IPS DF 6.9 (cell line): ENCODE measurements at regions not wholly inside any gene's neighbourhood (a gene's known extent, or its start where the extent isn't known, plus 50 kb on each side); places are given as distances from the start of the nearest gene placed in this dataset.
"Not testable (repeated sequence)": the region's sequence is repeated elsewhere in the genome, so short reads cannot be mapped to it uniquely, and the experiment has no call there.

Source experiments
- DNase-seq: peaks from one replicate; pipeline ENCODE4 v3.0.0-alpha.2; 2013; ENCODE audit warnings: low read depth, low spot score
- H3K27ac ChIP-seq: one replicate; pipeline ENCODE4 v1.5.1; 2013; ENCODE audit warnings: low read length, control low read depth
- H3K27me3 ChIP-seq: 2 replicates; pipeline ENCODE4 v1.6.1; 2013; ENCODE audit warnings: mild to moderate bottlenecking, low read length; ENCODE audit not compliant: control insufficient read depth, insufficient read depth
- H3K36me3 ChIP-seq: 2 replicates; pipeline ENCODE4 v1.6.1; 2013; ENCODE audit warnings: low read length; ENCODE audit not compliant: control insufficient read depth, insufficient read depth
- H3K4me1 ChIP-seq: 2 replicates; pipeline ENCODE4 v1.6.1; 2013; ENCODE audit warnings: low read length; ENCODE audit not compliant: control insufficient read depth, insufficient read depth
- H3K4me3 ChIP-seq: 2 replicates; pipeline ENCODE4 v1.5.1; 2013; ENCODE audit warnings: mild to moderate bottlenecking, low read length
- H3K9me3 ChIP-seq: 2 replicates; pipeline ENCODE4 v1.6.1; 2013; ENCODE audit warnings: low read length, inconsistent platforms; ENCODE audit not compliant: control insufficient read depth, insufficient read depth
- WGBS: extraction: QIAGEN DNeasy Blood & Tissue Kit; methylation state at CpG from one replicate; pipeline ENCODE4 v1.1.7; 2013; ENCODE audit warnings: mixed read lengths, missing lambda C conversion rate; ENCODE audit not compliant: insufficient read length, insufficient coverage; 5-methylcytosine and 5-hydroxymethylcytosine counted together

DNA sequence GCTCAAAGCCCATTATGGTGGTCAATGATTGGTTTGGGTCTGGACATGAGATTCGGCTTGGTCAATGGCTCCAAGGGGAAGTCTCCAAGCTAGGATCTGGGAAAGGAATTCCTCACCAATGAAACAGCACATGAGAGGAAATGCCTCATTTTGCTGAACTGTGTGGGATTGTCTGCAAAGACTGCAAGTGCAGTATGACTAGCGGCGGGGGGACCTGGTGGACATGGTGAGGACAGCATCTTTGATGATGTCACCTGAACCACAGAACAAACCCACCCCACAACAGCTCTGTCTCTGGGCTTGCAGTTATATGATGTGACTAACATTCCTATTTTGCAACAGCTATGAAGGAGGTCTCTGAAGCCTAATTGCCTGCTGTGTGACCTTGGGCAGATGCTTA lies 50.6 kb upstream of the NKD1 start:
- Histone ChIP-seq H3K36me3 (no peaks in the 10 kb centered on the region), H3K9me3 (no peaks in the 10 kb centered on the region), H3K4me3 (no peak overlapping the region), H3K4me1 (no peaks in the 10 kb centered on the region), H3K27ac (no peak overlapping the region), H3K27me3 (no peaks in the 10 kb centered on the region)
- DNase-seq, result no peak
- no CpG with 5 or more reads among the region's 3 CpGs for WGBS

DNA sequence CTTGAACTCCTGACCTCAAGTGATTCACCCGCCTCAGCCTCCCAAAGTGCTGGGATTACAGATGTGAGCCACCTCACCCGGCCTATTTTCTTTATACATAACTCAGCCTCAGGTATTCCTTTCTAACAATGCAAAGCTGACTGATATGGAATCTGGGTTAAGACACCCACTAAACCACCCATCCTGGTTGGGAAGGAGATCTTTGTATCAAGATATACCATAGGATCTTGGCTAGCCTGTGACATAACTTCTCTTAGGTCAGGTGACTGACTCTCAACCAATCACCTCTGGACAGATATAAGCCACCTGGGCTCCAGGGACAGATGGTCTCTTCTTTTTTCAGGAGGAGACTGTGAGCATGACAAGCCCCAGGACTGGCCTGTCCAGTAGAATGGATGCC lies 51.2 kb upstream of the NKD1 start:
- H3K4me3 ChIP-seq, result no peak overlapping the region
- no peak overlapping the region for H3K27ac ChIP-seq
- WGBS, result no CpG with 5 or more reads among the region's 2 CpGs
- no peaks in the 10 kb centered on the region for H3K36me3 ChIP-seq
- no peak for DNase-seq
- no peaks in the 10 kb centered on the region for H3K4me1 ChIP-seq
- no peaks in the 10 kb centered on the region for H3K9me3 ChIP-seq
- H3K27me3 ChIP-seq, result no peaks in the 10 kb centered on the region

DNA sequence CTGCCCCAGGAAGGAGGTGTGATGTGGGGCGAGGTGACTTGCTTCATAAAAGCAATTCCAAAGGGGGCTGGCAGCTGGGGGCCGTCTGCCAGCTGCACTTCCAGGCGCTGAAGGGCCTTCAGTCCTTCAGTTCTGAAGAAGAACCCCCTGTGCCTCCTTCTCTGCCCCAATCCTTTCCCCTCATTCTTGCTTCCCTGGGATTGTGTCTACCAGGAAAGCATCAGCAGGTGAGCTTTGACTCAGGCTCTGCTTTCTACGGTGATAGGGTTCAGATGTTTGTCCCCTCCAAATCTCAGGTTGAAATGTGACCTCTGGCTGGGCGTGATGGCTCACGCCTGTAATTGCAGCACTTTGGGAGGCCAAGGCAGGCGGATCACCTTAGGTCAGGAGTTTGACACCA lies 52.5 kb upstream of the NKD1 start:
- Histone ChIP-seq H3K27ac (no peak overlapping the region), H3K9me3 (no peaks in the 10 kb centered on the region), H3K4me3 (no peak overlapping the region), H3K4me1 (no peaks in the 10 kb centered on the region), H3K27me3 (no peaks in the 10 kb centered on the region), H3K36me3 (no peaks in the 10 kb centered on the region)
- WGBS, result no CpG with 5 or more reads among the region's 7 CpGs
- no peak for DNase-seq

DNA sequence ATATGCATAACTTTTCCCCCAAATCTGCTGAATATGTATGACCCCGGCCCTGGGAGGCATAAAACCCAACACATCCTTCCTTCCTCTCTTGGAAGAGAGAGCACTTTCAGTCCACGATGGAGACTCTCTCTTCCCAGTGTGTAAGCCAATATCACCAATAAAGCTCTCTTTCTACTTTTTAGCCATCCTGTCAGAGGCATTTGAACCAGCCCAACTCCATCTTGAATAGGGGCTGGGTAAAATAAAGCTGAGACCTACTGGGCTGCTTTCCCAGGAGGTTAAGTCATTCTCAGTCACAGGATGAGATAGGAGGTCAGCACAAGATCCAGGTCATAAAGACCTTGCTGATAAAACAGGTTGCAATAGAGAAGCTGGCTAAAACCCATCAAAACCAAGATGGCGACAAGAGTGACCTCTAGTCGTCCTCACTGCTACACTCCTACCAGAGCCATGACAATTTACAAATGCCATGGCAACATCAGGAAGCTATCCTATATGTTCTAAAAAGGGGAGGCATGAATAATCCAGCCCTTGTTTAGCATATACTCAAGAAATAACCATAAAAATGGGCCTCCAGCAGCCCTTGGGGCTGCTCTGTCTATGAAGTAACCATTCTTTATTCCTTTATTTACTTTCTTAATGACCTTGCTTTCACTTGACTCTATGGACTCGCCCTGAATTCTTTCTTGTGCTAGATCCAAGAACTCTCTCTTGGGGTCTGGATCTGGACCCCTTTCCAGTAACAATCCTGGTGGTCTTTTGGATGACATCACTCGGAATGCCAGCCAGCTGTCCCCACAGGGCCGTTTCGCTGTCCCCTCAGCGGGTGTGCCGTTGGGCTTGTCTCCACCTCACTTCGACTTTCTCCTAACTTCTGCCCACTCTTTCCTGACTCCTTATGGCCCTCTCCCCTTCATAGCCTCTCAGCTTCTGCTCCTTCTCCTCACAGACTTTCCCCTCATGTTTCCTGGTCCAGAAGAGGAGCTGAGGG lies 53.4 kb upstream of the NKD1 start:
- Histone ChIP-seq H3K27ac (no peak overlapping the region), H3K4me3 (no peak overlapping the region), H3K36me3 (no peaks in the 10 kb centered on the region), H3K27me3 (no peaks in the 10 kb centered on the region), H3K4me1 (no peaks in the 10 kb centered on the region), H3K9me3 (no peaks in the 10 kb centered on the region)
- WGBS, result no CpG with 5 or more reads among the region's 11 CpGs
- DNase-seq, result no peak

DNA sequence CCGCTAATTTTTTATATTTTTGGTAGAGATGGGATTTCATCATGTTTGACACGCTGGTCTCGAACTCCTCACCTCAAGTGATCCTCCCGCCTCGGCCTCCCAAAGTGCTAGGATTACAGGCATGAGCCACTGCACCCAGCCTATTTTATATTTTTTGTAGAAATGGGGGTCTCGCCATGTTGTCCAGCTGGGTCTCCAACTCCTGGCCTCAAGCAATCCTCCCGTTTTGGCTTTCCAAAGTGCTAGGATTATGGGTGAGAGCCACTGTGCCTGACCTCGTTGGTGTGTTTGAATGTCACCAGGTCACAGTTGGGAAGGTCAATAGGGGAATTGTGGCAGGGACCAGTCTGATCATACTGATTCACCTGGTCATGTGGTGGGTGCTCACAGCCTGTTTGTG lies 56.7 kb upstream of the NKD1 start:
- Histone ChIP-seq H3K4me3 (no peak overlapping the region), H3K9me3 (no peaks in the 10 kb centered on the region), H3K36me3 (no peaks in the 10 kb centered on the region), H3K27ac (no peak overlapping the region), H3K4me1 (no peaks in the 10 kb centered on the region), H3K27me3 (no peaks in the 10 kb centered on the region)
- no peak for DNase-seq
- no CpG with 5 or more reads among the region's 8 CpGs for WGBS

DNA sequence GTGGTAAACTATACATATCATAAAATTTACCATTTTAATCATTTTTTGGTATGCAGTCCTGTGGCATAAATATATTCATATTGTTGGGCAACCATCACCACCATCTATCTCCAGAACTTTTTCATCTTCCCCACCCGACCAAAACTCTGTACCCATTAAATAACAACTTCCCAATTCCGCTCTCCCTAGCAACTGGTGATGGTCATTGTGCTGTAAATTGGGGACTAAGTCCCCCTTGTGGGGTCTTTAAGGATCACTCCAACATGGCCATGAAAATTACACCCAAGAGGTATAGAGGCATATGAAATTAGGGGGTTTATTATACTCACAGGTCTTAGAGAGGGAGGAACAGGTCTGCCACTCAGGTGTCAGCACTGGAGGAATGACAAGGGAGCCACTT lies 57.4 kb upstream of the NKD1 start:
- Histone ChIP-seq H3K36me3 (no peaks in the 10 kb centered on the region), H3K4me1 (no peaks in the 10 kb centered on the region), H3K27me3 (no peaks in the 10 kb centered on the region), H3K4me3 (no peak overlapping the region), H3K9me3 (no peaks in the 10 kb centered on the region), H3K27ac (no peak overlapping the region)
- WGBS, result 100% methylated on average over 2 of the region's 2 CpGs
- DNase-seq, result no peak

DNA sequence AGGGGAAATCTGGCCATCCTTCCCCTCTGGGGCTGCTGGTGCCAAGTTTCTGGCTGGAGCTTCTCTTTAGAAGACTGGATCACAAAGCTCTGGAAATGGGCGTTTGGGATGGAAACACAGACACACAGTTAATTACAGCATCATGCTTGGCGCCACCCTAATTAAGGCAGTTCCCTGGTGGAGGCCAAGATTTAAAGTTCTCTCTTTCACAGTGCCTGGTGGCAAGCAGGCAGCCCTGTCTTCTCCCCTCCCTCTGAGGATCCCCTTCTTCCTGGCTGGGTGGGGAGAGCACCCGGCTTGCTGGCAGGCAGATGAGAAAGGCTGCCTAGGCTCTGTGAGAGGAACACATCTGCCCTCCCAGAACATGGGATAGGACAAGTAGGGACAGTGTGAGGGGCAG lies 59.0 kb upstream of the NKD1 start:
- no CpG with 5 or more reads among the region's 3 CpGs for WGBS
- Histone ChIP-seq H3K36me3 (no peaks in the 10 kb centered on the region), H3K9me3 (0 out of 2 replicates have a peak, but pooled peaks cover 1% of the 10 kb centered on the region), H3K27me3 (no peaks in the 10 kb centered on the region), H3K4me3 (no peak overlapping the region), H3K27ac (no peak overlapping the region), H3K4me1 (no peaks in the 10 kb centered on the region)
- no peak for DNase-seq

DNA sequence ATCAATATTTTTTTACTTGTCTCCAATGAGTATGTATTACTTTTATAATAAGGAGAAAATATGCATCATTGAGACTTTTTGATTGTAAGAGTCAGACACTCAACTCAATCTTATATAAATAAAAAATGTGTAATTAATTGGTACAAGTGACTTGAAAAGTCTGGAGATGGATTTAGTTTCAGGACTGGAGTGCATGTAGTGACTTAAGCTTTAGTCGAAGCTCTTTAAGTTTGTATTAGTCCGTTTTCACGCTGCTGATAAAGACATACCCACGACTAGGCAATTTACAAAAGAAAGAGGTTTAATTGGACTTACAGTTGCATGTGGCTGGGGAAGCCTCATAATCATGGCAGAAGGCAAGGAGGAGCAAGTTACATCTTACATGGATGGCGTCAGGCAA lies 60.7 kb upstream of the NKD1 start:
- no CpG with 5 or more reads among the region's 5 CpGs for WGBS
- Histone ChIP-seq H3K9me3 (0 out of 2 replicates have a peak, but pooled peaks cover 1% of the 10 kb centered on the region), H3K4me3 (no peak overlapping the region)

DNA sequence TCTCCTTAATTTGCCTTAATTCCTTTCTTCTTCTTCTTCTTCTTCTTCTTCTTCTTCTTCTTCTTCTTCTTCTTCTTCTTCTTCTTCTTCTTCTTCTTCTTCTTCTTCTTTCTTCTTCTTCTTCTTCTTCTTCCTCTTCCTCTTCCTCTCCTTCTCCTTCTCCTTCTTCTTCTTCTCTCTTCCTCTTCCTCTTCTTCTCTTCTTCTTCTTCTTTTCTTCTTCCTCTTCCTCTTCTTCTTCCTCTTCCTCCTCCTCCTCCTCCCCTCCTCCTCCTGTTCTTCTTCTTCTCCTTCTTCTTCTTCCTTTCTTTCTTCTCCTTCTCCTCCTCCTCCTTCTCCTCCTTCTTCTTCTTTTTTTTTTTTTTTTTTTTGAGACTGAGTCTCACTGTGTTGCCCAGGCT lies 62.0 kb upstream of the NKD1 start:
- not testable (repeated sequence) for H3K27ac ChIP-seq, DNase-seq, H3K27me3 ChIP-seq, H3K4me1 ChIP-seq, H3K4me3 ChIP-seq, H3K9me3 ChIP-seq, H3K36me3 ChIP-seq

More for the DNA sequence above, 60.7 kb upstream of the NKD1 start:
- DNase-seq, result no peak
- H3K27ac ChIP-seq, result no peak overlapping the region
- H3K4me1 ChIP-seq, result no peaks in the 10 kb centered on the region
- no peaks in the 10 kb centered on the region for H3K36me3 ChIP-seq
- no peaks in the 10 kb centered on the region for H3K27me3 ChIP-seq

DNA sequence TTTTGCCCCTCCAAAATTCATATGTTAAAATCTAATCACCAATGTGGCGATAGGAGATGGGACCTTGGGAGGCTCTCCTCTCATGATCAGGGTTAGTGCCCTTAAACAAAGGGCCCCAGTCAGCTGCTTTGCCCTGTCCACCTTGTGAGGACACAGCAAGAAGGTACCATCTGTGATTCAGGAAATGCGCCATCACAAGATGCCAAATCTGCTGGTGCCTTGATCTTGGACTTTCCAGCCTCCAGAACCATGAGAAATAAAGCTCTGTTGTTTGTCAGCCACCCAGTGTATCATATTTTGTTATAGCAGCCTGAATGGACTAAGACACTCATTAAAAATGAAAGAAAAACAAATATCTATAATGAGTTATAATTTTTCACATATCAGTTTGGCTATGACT lies 63.0 kb upstream of the NKD1 start:
- H3K4me1 ChIP-seq, result no peaks in the 10 kb centered on the region
- no peaks in the 10 kb centered on the region for H3K27me3 ChIP-seq
- H3K9me3 ChIP-seq, result 0 out of 2 replicates have a peak, but pooled peaks cover 1% of the 10 kb centered on the region
- WGBS, result no CpG with 5 or more reads among the region's 2 CpGs
- no peak overlapping the region for H3K27ac ChIP-seq
- DNase-seq, result no peak
- no peaks in the 10 kb centered on the region for H3K36me3 ChIP-seq
- no peak overlapping the region for H3K4me3 ChIP-seq

DNA sequence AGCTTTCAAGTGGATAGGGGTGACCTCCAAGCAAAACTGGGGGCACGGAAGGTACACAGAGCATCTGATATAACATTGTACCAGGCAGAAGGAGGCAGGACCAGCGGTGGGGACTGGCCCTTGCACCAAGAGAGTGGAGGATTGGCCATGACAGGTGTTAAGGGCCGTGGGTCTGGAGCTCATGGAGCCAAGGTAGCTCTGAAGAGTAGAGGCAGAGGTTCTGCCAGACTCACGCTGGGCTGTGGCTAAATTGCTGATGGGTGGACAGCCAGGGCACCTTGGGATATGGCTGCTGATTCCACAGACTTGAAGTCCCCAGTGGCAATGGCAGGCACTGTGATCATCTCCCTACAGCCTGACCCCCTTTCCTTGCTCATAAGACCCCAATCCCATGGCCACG lies 65.9 kb upstream of the NKD1 start:
- H3K27me3 ChIP-seq, result no peaks in the 10 kb centered on the region
- H3K4me3 ChIP-seq, result no peak overlapping the region
- no peaks in the 10 kb centered on the region for H3K36me3 ChIP-seq
- H3K27ac ChIP-seq, result no peak overlapping the region
- no peak for DNase-seq
- no peaks in the 10 kb centered on the region for H3K4me1 ChIP-seq
- WGBS, result no CpG with 5 or more reads among the region's 5 CpGs
- H3K9me3 ChIP-seq, result 0 out of 2 replicates have a peak, but pooled peaks cover 1% of the 10 kb centered on the region
